ENCODE measurements at regions not wholly inside any gene's neighbourhood (a gene's known extent, or its start where the extent isn't known, plus 50 kb on each side); places are given as distances from the start of the nearest gene placed in this dataset.

GRCh38 chr20:58011947-58012610 is 216.4 kb downstream of the ANKRD60 start:
- TF ChIP-seq CTCF (conservative IDR thresholded peaks at IDR 0.05; ENCODE audit: low read length) (no peak), EZH2phosphoT487 (IDR thresholded peaks at IDR 0.05; ENCODE audit: borderline replicate concordance) (no peak)
